ENCODE measurements at regions not wholly inside any gene's neighbourhood (a gene's known extent, or its start where the extent isn't known, plus 50 kb on each side); places are given as distances from the start of the nearest gene placed in this dataset.

GRCh38 chr12:84150201-84150600 lies 762.4 kb downstream of the SLC6A15 start:
- H3K27ac ChIP-seq, result no peak overlapping the region

GRCh38 chr12:84148335-84148734 lies 764.3 kb downstream of the SLC6A15 start:
- intact Hi-C loops (cut with DNase I), result no loop called here
- TF ChIP-seq, protein P1, sequence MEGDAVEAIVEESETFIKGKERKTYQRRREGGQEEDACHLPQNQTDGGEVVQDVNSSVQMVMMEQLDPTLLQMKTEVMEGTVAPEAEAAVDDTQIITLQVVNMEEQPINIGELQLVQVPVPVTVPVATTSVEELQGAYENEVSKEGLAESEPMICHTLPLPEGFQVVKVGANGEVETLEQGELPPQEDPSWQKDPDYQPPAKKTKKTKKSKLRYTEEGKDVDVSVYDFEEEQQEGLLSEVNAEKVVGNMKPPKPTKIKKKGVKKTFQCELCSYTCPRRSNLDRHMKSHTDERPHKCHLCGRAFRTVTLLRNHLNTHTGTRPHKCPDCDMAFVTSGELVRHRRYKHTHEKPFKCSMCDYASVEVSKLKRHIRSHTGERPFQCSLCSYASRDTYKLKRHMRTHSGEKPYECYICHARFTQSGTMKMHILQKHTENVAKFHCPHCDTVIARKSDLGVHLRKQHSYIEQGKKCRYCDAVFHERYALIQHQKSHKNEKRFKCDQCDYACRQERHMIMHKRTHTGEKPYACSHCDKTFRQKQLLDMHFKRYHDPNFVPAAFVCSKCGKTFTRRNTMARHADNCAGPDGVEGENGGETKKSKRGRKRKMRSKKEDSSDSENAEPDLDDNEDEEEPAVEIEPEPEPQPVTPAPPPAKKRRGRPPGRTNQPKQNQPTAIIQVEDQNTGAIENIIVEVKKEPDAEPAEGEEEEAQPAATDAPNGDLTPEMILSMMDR (IDR thresholded peaks at IDR 0.05), result no peak
- H3K27me3 ChIP-seq, result no peaks in the 10 kb centered on the region
- DNase-seq (no peak), ATAC-seq (no peak)
- no peak overlapping the region for H3K4me3 ChIP-seq
- no peaks in the 10 kb centered on the region for H3K4me1 ChIP-seq
- H3K9me3 ChIP-seq, result peaks cover 0 to 17% of the 10 kb centered on the region in 2 donors
- no peaks in the 10 kb centered on the region for H3K36me3 ChIP-seq
- H3K27ac ChIP-seq, result no peak overlapping the region

More at GRCh38 chr12:84150201-84150600, 762.4 kb downstream of the SLC6A15 start:
- H3K36me3 ChIP-seq, result no peaks in the 10 kb centered on the region
- H3K4me3 ChIP-seq, result no peak overlapping the region
- H3K4me1 ChIP-seq, result no peaks in the 10 kb centered on the region
- H3K27me3 ChIP-seq, result no peaks in the 10 kb centered on the region
- ATAC-seq (no peak), DNase-seq (peak in 1 of 4 donors; percentile 5)
- H3K9me3 ChIP-seq, result peaks cover 0 to 19% of the 10 kb centered on the region in 2 donors
- TF ChIP-seq, protein P1 (IDR thresholded peaks at IDR 0.05), result no peak
- intact Hi-C loops (cut with DNase I), result no loop called here

DNA sequence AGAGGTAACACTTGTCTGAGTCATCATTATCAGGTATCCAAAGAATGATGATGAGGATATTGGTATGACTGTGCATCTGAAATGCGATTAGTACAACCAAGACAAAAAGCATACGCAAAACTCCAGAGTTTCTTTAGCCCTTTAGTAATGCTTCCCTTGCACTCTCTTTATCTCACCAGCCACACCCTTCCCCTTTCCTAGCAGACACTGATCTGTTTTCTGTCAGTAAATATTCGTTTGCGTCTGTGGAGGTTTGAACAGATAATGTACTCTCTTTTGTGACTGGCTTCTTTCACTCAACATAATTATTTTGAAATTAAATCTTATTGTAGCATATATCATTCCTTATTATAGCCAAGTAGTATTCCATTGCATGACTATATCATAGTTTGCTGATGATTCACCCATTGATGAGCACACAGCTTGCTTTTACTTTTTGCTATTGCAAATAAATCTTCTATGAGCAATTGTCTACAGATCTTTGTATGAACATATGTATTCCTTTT lies 775.7 kb downstream of the SLC6A15 start:
- Histone ChIP-seq H3K27me3 (no peaks in the 10 kb centered on the region), H3K4me3 (no peak overlapping the region)
- ATAC-seq, result no peak

GRCh38 chr12:84135586-84136279 lies 776.9 kb downstream of the SLC6A15 start:
- DNase-seq (no peak), ATAC-seq (no peak)
- Histone ChIP-seq H3K27ac (no peak overlapping the region), H3K4me3 (no peak overlapping the region), H3K27me3 (no peaks in the 10 kb centered on the region), H3K36me3 (no peaks in the 10 kb centered on the region), H3K9me3 (peaks cover 0 to 3% of the 10 kb centered on the region in 2 donors), H3K4me1 (no peaks in the 10 kb centered on the region)
- intact Hi-C loops (cut with DNase I), result no loop called here
- TF ChIP-seq, protein P1 (IDR thresholded peaks at IDR 0.05), result no peak

More for the DNA sequence above, 775.7 kb downstream of the SLC6A15 start:
- no peaks in the 10 kb centered on the region for H3K36me3 ChIP-seq
- DNase-seq, result no peak
- H3K9me3 ChIP-seq, result peaks cover 0 to 3% of the 10 kb centered on the region in 2 donors
- TF ChIP-seq, protein P1 (IDR thresholded peaks at IDR 0.05), result no peak
- no peak overlapping the region for H3K27ac ChIP-seq
- H3K4me1 ChIP-seq, result no peaks in the 10 kb centered on the region
- intact Hi-C loops (cut with DNase I), result no loop called here

DNA sequence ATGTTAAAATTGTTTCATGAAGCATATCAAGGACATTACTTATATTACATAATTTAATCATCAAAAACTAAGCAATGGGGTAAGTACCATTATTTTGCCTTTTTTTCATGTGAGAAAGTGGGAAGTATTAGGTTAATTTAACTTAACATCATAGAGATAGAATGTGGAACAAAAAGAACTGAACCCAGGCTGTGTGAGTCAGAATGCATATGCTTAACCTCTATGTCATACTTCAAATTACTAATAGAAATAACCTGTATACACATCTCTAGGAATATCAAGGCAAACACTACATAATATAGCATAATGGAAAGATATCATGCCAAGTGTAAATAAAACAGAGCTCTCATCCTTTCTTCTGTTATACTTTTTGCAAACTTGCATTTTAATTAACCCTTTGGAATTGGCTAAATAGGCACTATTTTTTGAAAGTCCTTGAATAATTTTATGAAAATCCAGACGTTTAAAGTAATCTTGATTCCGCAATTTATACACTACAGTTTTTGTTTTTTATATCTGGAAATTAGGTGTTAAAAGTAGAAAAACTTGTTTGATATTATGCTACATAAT lies 777.7 kb downstream of the SLC6A15 start:
- TF ChIP-seq, protein P1 (IDR thresholded peaks at IDR 0.05), result no peak
- Histone ChIP-seq H3K4me3 (no peak overlapping the region), H3K9me3 (peaks cover 0 to 3% of the 10 kb centered on the region in 2 donors), H3K4me1 (no peaks in the 10 kb centered on the region), H3K27me3 (no peaks in the 10 kb centered on the region), H3K36me3 (no peaks in the 10 kb centered on the region), H3K27ac (no peak overlapping the region)
- DNase-seq (no peak), ATAC-seq (no peak)
- intact Hi-C loops (cut with DNase I), result no loop called here
